NCI-H82 treated with DMSO at 0.1 percent for 48 hours (cell line): ENCODE measurements at regions not wholly inside any gene's neighbourhood (a gene's known extent, or its start where the extent isn't known, plus 50 kb on each side); places are given as distances from the start of the nearest gene placed in this dataset.

Experiments
- DNase-seq: peaks from one replicate; lab custom pipeline; 2025; ENCODE audit not compliant: unreplicated experiment; lab: John Stamatoyannopoulos, UW

DNA sequence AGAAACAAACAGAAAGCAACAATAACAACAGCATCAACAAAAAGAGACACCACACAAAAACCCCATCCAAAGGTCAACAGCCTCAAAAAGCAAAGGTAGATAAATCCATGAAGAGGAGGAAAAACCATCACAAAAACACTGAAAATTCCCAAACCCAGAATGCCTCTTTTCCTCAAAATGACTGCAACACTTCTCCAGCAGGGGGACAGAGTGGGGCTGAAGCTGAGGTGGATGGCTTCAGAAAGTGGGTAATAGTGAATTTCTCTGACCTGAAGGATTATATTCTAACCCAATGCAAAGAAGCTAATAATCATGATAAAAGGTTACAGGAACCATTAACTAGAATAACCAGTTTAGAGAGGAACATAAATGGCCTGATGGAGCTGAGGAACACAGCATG, 888.2 kb downstream of the RAB28 start:
- DNase-seq: no peak

GRCh38 chr4:12595489-12595888, 888.7 kb downstream of the RAB28 start:
- DNase-seq: no peak

DNA sequence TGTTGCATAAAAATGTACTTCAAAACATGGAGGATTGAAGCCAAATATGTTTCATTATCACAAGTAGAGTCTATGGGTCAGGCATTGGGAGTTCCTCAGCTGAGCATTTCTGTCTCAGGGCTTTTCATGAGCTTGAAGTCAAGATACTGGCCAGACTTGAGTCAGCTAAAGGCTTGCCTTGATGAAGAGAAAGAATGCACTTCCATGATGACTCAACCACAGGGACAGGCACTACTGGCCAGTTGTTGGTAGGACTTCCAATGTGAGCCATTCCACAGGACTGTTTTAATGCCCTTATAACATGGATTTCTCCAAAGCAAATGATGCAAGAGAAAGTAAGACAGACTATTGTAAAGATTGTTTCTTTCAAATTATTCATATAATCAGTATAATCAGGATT, 895.6 kb downstream of the RAB28 start:
- no peak for DNase-seq

DNA sequence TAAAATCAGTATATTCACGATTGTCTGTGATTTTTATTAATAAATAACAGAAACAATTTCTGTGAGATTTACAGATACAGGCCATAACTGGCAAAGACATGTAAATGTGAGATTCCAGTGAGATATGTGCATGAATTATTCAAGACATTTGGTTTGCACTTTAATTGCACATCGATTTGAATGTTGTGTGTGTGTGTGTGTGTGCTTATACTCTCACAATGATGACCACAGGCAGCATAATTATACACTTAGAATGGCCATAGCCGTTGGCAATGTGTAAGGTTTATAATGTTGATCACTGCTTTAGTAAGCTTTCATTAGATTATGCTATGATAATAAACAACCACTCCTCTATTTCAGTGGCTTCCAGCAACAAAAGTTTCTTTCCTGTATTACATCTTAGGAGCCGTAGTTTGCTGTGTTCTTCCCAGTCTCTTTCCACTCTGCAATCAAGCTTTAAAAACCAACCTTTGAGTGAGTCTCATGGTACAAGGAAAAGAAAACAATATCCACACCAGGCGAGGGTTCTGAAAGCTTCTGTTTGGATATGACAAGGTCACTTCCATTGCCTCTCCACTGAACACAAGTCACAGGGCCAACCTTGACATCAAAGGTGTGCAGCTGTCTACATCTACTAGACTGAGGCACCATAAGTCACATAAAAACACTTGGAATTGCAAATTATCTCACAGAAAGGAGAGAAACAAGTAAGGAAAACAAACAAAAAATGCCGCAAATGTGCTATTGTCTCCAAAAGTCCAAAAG, 897.7 kb downstream of the RAB28 start:
- no peak for DNase-seq

DNA sequence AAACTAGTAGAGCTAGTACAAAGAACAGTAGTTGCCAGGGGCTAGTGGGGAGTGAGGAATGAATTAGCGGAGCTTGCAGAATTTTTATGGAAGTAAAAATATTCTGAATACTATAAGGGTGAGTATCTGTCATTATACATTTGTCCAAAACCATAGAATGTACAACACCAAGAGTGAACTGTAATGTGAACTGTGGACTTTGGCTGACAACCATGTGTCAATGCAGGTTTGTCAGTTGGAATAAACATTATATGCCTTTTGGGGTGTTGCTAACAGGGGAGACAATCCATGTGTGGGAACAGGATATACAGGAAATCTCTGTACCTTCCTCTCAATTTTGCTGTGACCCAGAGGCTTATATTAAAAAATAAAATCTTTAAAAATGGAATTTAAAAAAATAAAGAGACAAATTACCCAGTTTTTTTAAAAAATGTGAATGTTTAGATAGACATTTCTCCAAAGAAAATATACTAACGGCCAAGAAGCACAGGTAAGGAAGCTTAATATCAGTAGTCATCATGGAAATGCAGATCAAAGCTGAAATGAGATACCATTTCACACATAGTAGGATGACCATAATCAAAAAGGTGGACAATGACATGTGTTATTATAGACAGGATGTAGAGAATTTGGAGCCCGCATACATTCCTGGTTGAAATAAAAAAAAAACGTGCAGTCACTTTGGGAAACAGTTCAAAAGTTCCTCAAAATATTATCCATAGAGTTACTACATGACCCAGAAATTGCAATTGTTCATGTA, 899.8 kb downstream of the RAB28 start:
- no peak for DNase-seq

DNA sequence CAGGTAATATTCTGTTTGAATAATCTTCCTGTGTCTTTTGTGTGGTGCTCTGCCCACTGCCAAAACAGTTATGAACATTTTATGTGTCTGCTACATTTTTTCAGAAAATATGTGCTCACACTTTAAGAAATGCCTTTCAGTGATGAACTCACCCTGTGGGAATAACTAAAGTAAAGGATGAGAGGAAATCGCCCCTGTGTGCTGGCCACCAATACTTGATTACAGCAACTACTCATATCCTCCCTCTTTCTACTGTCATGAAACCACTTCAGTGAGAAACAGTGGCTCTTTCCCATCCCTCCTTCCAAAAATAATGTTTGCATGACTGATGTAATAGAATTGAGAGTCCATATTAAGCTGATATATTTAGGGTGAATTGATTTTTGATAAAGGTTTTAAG, 900.9 kb downstream of the RAB28 start:
- DNase-seq: no peak

- DNase-seq: no peak
Measured at GRCh38 chr4:12580787-12581186, 903.4 kb downstream of the RAB28 start.

DNA sequence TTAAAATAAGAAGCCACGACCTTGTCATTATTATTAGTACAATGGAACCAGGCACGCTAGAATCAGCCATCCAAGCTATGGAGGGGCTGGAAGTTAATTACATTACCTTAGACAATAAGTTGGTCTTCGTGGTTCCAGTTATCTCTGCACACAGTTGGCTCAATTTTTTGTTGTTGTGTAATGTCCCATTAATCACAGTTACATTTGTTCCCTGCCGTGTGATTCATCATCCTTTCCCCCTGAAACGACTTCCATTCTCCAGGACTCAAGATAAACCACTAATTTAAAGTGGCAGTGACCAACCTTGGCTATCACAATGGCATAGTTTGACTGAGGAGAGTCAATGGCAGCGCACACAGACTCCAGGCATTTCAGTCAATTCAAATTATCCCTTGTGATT, 905.0 kb downstream of the RAB28 start:
- no peak for DNase-seq

GRCh38 chr4:12576409-12576808, 907.7 kb downstream of the RAB28 start:
- no peak for DNase-seq

DNA sequence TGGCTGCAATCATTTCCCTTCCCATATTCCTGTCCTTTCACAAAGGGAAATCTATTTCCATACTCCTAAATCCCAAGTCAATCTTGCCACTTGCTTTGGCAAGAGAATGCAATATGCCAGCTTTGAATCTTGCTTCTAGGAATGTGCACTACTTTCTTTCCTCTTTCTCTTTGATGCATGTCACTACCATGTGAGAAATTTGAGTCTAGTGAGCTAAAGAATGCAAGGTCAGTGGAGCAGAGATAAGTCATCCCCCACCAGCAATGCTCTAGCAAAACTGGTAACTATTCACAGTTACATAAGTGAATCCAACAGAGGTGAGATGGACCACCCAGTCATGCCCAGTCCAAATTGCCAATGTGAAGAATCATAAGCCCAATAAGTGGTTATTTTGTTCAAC, 910.4 kb downstream of the RAB28 start:
- DNase-seq: no peak

DNA sequence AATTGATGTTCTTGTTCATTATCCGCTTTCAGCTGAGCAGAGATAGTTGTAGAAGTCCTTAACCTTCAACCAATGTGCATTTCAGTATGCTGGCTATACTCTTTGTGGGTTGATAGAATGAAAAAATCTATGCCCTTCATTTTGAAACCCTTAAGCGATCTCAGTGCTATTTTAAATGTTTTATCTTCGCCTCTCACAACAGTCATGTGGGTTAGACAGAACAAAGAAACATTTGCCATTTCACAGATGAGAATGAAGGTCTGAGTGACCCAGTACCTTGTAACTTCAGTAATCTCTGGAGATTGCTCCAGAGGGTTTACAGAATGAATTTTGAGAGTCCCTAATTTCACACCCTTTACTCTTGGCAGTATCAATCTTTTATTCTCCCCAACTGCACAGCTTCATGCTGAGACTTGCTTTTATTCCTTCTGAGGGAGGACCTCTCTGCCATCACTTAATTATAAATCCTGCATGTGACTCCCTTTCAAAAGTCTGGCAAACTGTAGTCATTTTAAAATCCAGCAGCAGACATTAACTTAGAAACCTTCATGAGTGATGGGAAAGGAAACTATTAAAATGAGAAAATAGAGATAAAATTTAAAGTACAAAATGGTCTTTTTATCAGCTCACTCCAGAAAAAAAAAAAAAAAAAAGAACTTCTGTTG, 921.5 kb downstream of the RAB28 start:
- DNase-seq: no peak

- DNase-seq: no peak
Measured at GRCh38 chr4:12562021-12562420, 922.1 kb downstream of the RAB28 start.

GRCh38 chr4:12555011-12555410, 929.1 kb downstream of the RAB28 start:
- DNase-seq: no peak

GRCh38 chr4:12548678-12549077, 935.5 kb downstream of the RAB28 start:
- DNase-seq: no peak

- DNase-seq: no peak
Measured at GRCh38 chr4:12545812-12546211, 938.3 kb downstream of the RAB28 start.

- no peak for DNase-seq
Measured at GRCh38 chr4:12538162-12538561, 946.0 kb downstream of the RAB28 start.

DNA sequence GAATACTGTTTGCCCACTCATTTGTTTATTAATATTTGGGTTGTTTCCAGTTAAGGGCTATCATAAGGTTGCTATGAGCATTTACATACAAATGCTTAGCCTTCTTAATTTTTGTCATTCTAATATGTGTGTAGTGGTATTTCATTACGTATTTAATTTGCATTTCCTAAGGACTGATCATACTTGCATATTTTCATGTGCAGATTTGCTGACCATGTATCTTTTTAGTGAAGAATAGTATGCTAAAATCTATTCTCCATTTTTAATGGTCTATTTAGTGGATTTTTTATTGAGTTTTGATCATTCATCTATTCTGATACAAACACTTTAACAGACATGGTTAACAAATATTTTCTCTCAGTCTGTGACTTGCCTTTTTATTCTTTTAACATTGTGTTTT, 949.5 kb downstream of the RAB28 start:
- no peak for DNase-seq

DNA sequence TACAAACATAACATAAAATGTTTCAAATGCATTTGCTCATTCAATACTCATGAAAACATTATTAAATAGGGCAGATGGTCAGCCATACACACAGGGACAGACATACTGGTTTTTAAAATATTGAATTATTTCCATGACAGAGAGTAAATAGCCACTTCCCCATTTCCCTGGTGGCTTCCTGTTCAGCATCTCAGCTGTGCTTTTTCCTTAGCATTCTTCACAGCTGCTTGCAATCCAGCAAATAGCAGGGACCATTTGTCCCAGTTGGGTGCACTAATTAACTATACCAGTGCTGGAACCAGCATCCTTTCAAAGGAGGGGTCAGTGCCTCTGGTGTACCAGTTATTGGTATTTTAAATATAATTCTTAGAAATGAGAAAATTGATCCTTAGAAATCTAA, 964.7 kb downstream of the RAB28 start:
- DNase-seq: no peak

DNA sequence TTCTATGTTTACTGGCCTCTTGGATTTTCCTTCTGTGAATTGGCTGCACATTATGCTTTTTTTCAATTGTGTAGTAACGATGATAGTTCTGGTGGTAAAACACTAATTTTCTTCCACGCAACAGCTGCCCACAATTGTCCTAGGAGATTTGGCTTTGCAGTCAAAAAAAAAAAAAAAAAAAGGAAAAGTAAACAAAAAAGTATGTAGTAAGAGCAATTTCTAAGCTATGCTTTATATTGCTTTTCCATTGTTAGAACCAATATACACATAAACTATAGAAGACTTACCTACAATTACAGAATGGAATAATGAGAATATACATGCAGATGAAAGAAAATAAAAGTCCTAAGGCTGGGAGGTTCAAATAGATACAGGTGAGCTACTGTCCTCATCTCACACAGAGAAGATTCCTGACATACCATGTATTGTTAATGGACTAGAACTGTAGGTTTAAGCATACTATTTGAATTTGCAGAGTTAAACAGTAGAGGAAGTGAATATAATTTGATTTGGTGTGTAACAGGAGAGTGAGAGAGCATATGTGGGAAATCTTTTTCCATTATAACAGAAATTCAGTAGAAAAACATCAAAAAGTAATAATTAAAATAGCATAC, 976.2 kb downstream of the RAB28 start:
- DNase-seq: no peak

- no peak for DNase-seq
Measured at GRCh38 chr4:12500409-12500808, 983.7 kb downstream of the RAB28 start.

DNA sequence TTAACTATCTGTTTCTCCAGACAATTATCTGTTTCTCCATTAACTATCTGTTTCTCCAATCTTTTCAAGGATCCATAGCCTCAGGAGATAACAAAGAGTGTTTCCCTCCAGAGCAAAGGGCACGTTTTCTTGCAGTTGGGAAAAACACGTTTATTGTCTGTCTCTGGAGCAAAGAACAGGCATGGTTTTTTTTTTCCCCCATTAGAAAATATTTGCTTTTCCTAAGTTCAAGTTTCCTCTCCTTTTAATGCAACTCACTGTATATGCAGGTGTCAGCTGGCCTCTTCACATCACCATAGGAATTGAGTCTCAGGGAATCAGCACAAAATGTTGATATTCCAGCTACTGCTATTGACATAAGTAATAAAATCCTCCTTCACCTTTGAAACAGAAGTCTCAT, 984.4 kb downstream of the RAB28 start:
- no peak for DNase-seq

DNA sequence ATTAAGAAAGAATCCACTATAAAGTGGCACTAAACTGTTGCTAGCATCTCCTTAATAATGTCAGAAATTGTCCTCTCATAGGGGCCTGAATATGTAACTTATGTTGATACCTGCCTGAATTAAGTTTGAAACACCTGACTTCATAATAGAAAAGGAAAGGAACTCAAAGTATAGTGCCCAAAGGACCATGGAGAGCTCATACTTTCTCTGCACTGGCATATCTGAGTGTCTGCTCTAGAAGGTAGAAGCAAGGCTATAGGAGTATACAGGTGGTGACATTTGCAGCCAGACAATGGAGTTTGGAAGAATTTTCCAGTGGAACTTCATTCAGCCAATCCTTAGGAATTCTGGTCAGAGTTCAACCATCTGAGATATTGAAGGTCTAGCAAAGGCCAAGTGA, 988.9 kb downstream of the RAB28 start:
- no peak for DNase-seq
